GM18520 (cell line): ENCODE measurements at regions not wholly inside any gene's neighbourhood (a gene's known extent, or its start where the extent isn't known, plus 50 kb on each side); places are given as distances from the start of the nearest gene placed in this dataset.
"Not testable (repeated sequence)": the region's sequence is repeated elsewhere in the genome, so short reads cannot be mapped to it uniquely, and the experiment has no call there.

Experiments
- ATAC-seq: cut with Tn5 transposase; IDR thresholded peaks from one replicate; pipeline ENCODE4 v1.9.1; 2021; ENCODE audit not compliant: unreplicated experiment

- ATAC-seq: no peak
These were observed 343.7 kb downstream of the SPRY2 start for GRCh38 chr13:79997244-79997643.

GRCh38 chr13:79995334-79995733, 345.6 kb downstream of the SPRY2 start:
- no peak for ATAC-seq

GRCh38 chr13:79992111-79992510, 348.8 kb downstream of the SPRY2 start:
- ATAC-seq: no peak

- ATAC-seq: no peak
These were observed 350.9 kb downstream of the SPRY2 start for GRCh38 chr13:79990048-79990447.

- ATAC-seq: no peak
These were observed 351.7 kb downstream of the SPRY2 start for GRCh38 chr13:79989217-79989661.

- ATAC-seq: no peak
These were observed 352.4 kb downstream of the SPRY2 start for GRCh38 chr13:79988573-79988972.

GRCh38 chr13:79987761-79988160, 353.2 kb downstream of the SPRY2 start:
- no peak for ATAC-seq

GRCh38 chr13:79987323-79987722, 353.6 kb downstream of the SPRY2 start:
- ATAC-seq: no peak

GRCh38 chr13:79986890-79987289, 354.0 kb downstream of the SPRY2 start:
- no peak for ATAC-seq

- ATAC-seq: not testable (repeated sequence)
These were observed 365.8 kb downstream of the SPRY2 start for GRCh38 chr13:79974935-79975650.

- peak; percentile 77 for ATAC-seq
These were observed 367.4 kb downstream of the SPRY2 start for GRCh38 chr13:79973533-79973963.

GRCh38 chr13:79972066-79972569, 368.8 kb downstream of the SPRY2 start:
- no peak for ATAC-seq

- no peak for ATAC-seq
These were observed 374.4 kb downstream of the SPRY2 start for GRCh38 chr13:79966493-79966895.

- no peak for ATAC-seq
These were observed 374.9 kb downstream of the SPRY2 start for GRCh38 chr13:79966059-79966458.

GRCh38 chr13:79946556-79946955, 394.4 kb downstream of the SPRY2 start:
- no peak for ATAC-seq

- ATAC-seq: no peak
These were observed 397.4 kb downstream of the SPRY2 start for GRCh38 chr13:79943346-79944023.

- ATAC-seq: no peak
These were observed 399.2 kb downstream of the SPRY2 start for GRCh38 chr13:79941752-79942151.

GRCh38 chr13:79939689-79940088, 401.2 kb downstream of the SPRY2 start:
- ATAC-seq: no peak

GRCh38 chr13:79937771-79938216, 403.1 kb downstream of the SPRY2 start:
- ATAC-seq: no peak

- no peak for ATAC-seq
These were observed 403.6 kb downstream of the SPRY2 start for GRCh38 chr13:79937311-79937710.

- ATAC-seq: no peak
These were observed 404.4 kb downstream of the SPRY2 start for GRCh38 chr13:79936368-79937136.
